Mucosa of descending colon (tissue), 3 donors: ENCODE measurements at regions not wholly inside any gene's neighbourhood (a gene's known extent, or its start where the extent isn't known, plus 50 kb on each side); places are given as distances from the start of the nearest gene placed in this dataset.

Experiments used
- ATAC-seq: fragments of 200-7000 bp; cut with Tn5 transposase; one replicate; pipeline ENCODE4 v1.9.1; 2020; ENCODE audit warnings: mild to moderate bottlenecking, moderate library complexity
- DNase-seq, 3 donors: peaks; one replicate each; pipeline ENCODE4 v3.0.0-alpha.2; 2020
- H3K36me3 ChIP-seq: fragments of 200-600 bp; one replicate; pipeline ENCODE4 v1.8.0; 2021; ENCODE audit warnings: low read depth, mild to moderate bottlenecking
- H3K4me1 ChIP-seq: fragments of 200-600 bp; one replicate; pipeline ENCODE4 v1.8.0; 2021; ENCODE audit warnings: low read depth, mild to moderate bottlenecking
- H3K4me3 ChIP-seq: fragments of 200-600 bp; one replicate; pipeline ENCODE4 v1.8.0; 2021; ENCODE audit warnings: mild to moderate bottlenecking
- H3K9me3 ChIP-seq: fragments of 200-600 bp; one replicate; pipeline ENCODE4 v1.8.0; 2021; ENCODE audit warnings: mild to moderate bottlenecking
- intact Hi-C, 2 donors: fragments of 100-400 bp; cut with DNase I in 1 of 2; cut with micrococcal nuclease in 1 of 2; formaldehyde crosslinking; loops; one replicate each; pipeline versions ENCODE4 v1.11.0 to v1.11.1; 2022; cut with DNase I, micrococcal nuclease
- TF ChIP-seq, protein P1 (sequence below): fragments of 200-600 bp; IDR thresholded peaks from one replicate; pipeline ENCODE4 v1.8.0; 2022; ENCODE audit warnings: antibody characterized with exemption, mild to moderate bottlenecking
- donor health status: DM: no; HTN: no; CAD: no; lungs with moderate emphysema.
- donor health status: DM: no; HTN: no; CAD: no.
- donor health status: DM: no; HTN: yes; CAD: no.

DNA sequence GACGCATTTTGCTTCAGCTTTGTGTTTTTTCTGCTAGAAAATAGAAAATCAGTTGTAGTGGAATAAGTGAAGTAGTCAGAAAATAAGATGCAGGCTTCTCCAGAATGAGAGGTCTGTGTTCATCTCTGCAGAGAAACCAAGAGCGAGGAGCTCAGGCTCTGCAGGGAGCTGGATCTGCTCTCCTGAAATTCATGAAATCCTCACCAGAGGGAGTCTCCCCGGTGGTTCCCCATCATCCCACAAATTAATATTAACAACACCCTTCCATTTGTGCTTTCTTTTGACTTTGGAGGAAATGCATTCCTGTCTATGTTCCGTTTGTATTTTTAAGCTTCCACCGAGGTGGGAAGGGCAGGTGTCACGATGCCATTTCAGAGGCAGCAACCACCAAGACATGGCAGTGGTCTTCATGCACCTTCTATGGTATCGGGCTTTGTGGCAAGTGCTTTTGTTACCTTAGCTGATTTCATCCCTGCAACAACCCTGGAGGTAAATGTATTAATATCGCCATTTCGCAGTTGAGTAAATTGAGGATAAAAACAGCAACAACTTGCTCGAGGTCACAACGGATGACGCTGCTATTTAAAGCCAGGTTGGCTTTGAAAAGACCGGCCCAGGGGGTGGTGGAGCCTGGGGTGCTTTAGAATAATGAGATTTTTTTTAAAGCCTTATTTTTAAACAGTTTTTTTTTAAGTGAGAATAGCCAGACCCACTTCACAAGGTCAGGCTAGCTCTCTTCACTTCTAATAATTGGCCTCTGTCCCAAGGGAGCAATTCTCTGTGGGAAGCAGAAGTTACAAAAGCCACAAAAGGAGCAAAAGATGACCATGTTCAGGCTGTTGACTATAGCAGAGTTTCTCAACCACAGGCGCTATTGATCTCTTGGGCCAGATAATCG is 367.6 kb upstream of the ERCC4 start:
- ATAC-seq (no peak), DNase-seq (no peak)
- H3K9me3 ChIP-seq = peaks cover 2% of the 10 kb centered on the region
- TF ChIP-seq, protein P1, sequence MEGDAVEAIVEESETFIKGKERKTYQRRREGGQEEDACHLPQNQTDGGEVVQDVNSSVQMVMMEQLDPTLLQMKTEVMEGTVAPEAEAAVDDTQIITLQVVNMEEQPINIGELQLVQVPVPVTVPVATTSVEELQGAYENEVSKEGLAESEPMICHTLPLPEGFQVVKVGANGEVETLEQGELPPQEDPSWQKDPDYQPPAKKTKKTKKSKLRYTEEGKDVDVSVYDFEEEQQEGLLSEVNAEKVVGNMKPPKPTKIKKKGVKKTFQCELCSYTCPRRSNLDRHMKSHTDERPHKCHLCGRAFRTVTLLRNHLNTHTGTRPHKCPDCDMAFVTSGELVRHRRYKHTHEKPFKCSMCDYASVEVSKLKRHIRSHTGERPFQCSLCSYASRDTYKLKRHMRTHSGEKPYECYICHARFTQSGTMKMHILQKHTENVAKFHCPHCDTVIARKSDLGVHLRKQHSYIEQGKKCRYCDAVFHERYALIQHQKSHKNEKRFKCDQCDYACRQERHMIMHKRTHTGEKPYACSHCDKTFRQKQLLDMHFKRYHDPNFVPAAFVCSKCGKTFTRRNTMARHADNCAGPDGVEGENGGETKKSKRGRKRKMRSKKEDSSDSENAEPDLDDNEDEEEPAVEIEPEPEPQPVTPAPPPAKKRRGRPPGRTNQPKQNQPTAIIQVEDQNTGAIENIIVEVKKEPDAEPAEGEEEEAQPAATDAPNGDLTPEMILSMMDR = no peak
- intact Hi-C loops = no loop called here
- H3K4me1 ChIP-seq = no peaks in the 10 kb centered on the region
- H3K4me3 ChIP-seq = no peak overlapping the region
- no peaks in the 10 kb centered on the region for H3K36me3 ChIP-seq

DNA sequence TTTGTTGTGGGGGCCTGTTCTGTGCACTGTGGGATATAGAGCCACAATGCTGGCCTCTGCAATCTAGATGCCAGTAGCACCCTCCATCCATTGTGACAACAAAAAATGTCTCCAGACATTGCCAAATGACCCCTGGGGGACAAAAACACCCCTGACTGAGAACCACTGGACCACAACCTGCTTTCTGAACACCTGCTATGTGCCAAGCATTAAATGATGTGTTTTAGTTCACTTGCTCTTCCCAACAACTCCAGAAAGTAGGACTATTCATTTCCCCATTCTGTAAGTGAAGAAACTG is 367.0 kb upstream of the ERCC4 start:
- intact Hi-C loops = no loop called here
- Histone ChIP-seq H3K4me3 (no peak overlapping the region), H3K4me1 (no peaks in the 10 kb centered on the region), H3K36me3 (no peaks in the 10 kb centered on the region), H3K9me3 (peaks cover 2% of the 10 kb centered on the region)
- no peak for DNase-seq
- TF ChIP-seq, protein P1 = no peak
- ATAC-seq = no peak

DNA sequence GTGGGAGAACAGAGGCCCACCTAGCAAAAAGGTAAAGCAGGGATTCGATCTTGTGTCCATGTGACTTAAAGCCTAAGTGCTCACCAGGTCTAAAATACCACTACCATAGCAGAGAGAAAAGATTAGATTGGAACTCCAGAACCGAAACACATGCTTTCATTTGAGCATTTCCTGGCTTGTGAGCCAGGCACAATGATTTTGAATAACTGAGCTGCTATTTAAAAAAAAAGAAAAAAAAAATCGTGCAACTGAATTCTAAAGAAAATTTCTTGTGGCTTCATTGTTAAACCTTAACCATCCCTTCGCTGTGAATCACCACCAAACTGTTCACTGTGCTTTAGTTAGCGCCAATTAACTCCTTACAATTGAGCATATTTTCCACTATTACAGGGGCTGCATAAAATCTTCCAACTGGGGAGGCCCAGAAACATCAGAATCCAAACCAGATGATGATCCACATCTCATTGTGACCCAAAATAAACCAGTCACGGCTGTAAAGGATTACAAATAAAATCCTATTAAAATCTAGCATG is 366.4 kb upstream of the ERCC4 start:
- TF ChIP-seq, protein P1 = no peak
- intact Hi-C loops = no loop called here
- Histone ChIP-seq H3K4me1 (no peaks in the 10 kb centered on the region), H3K4me3 (no peak overlapping the region), H3K9me3 (peaks cover 2% of the 10 kb centered on the region), H3K36me3 (no peaks in the 10 kb centered on the region)
- DNase-seq (no peak), ATAC-seq (no peak)

DNA sequence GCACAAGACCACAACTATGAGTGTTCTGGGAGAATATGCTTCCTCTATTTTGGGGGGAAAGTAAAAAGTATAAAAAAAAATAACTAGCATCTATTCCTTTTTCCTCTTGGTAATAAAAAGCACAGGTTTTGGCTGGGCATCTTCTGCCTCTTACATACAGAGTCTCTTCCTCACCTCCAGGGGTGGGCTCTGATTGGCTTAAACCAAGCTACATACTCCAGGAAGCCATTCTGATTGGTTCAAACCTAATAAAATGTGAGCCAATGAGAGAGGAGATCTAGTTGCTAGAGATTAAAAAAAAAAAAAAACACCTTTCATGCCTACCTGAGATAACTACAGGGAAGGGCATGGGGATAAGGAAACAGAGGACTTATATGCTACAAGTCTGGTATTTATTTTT is 365.9 kb upstream of the ERCC4 start:
- ATAC-seq = no peak
- H3K36me3 ChIP-seq = no peaks in the 10 kb centered on the region
- TF ChIP-seq, protein P1 = no peak
- DNase-seq = no peak
- H3K4me3 ChIP-seq = no peak overlapping the region
- H3K9me3 ChIP-seq = peaks cover 2% of the 10 kb centered on the region
- H3K4me1 ChIP-seq = no peaks in the 10 kb centered on the region
- intact Hi-C loops = no loop called here

DNA sequence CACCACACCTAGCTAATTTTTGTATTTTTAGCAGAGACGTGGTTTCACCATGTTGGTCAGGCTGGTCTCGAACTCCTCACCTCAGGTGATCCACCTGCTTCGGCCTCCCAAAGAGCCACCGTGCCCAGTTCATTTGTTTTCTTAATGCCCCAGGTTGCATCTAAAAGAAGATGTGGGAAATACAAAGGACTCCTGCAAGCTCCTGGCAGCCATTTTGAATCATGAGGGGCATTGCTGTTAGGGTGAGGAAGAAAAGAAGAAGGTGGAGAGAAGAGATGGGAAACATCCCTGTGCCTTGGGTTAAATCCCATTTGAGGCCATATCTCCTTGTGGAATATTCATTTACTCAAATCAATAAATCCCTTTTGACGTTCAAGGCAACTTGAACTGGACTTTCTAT is 365.3 kb upstream of the ERCC4 start:
- Histone ChIP-seq H3K9me3 (peaks cover 2% of the 10 kb centered on the region), H3K36me3 (no peaks in the 10 kb centered on the region), H3K4me3 (no peak overlapping the region), H3K4me1 (no peaks in the 10 kb centered on the region)
- DNase-seq = no peak
- no peak for ATAC-seq
- intact Hi-C loops = no loop called here
- TF ChIP-seq, protein P1 = no peak
